ENCODE measurements at regions not wholly inside any gene's neighbourhood (a gene's known extent, or its start where the extent isn't known, plus 50 kb on each side); places are given as distances from the start of the nearest gene placed in this dataset.
"Not testable (repeated sequence)": the region's sequence is repeated elsewhere in the genome, so short reads cannot be mapped to it uniquely, and the experiment has no call there.

DNA sequence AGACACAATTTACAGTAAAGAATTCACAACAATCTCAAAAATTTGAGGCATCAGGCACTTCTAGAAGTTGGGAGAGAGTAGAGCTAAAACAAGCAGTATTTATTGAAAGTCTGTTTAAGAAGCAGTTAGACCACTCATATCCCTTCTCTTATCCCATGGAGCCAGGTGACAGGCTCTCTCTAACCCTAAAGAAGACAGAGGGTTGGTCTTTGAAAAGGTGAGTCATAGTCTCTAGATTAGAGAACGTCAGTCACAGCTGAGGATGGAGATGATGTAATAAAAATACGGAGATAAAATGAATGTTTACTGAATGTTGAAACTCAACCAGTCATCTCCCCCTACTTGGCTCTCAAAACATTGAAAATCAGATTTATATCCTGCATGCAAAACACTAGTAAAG, 223.8 kb downstream of the CHIC2 start:
- in situ Hi-C loops (cut with MboI; ENCODE audit: low sequenced_read_pairs, unreplicated experiment) = no loop called here
- TF ChIP-seq, protein P1, sequence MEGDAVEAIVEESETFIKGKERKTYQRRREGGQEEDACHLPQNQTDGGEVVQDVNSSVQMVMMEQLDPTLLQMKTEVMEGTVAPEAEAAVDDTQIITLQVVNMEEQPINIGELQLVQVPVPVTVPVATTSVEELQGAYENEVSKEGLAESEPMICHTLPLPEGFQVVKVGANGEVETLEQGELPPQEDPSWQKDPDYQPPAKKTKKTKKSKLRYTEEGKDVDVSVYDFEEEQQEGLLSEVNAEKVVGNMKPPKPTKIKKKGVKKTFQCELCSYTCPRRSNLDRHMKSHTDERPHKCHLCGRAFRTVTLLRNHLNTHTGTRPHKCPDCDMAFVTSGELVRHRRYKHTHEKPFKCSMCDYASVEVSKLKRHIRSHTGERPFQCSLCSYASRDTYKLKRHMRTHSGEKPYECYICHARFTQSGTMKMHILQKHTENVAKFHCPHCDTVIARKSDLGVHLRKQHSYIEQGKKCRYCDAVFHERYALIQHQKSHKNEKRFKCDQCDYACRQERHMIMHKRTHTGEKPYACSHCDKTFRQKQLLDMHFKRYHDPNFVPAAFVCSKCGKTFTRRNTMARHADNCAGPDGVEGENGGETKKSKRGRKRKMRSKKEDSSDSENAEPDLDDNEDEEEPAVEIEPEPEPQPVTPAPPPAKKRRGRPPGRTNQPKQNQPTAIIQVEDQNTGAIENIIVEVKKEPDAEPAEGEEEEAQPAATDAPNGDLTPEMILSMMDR (IDR thresholded peaks at IDR 0.05; ENCODE audit: borderline replicate concordance, control extremely low read depth, extremely low read depth, insufficient read depth, missing control alignments) = no peak
- no peak for DNase-seq (ENCODE audit: low spot score)

DNA sequence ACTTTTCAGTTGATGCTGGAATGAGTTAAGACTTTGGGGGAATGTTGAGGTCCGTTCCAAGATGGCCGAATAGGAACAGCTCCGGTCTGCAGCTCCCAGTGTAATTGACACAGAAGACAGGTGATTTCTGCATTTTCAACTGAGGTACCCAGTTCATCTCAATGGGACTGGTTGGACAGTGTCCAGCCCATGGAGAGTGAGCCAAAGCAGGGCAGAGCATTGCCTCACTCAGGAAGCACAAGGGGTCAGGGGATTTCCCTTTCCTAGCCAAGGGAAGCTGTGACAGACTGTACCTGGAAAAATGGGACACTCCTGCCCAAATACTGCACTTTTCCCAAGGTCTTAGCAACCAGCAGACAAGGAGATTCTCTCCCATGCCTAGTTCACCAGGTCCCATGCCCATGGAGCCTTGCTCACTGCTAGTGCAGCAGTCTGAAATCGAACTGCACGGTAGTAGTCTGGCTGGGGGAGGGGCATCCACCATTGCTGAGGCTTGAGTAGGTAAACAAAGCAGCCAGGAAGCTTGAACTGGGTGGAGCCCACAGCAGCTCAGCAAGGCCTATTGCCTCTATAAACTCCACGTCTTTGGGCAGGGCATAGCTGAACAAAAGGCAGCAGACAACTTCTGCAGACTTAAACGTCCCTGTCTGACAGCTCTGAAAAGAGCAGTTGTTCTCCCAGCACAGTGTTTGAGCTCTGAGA, 231.0 kb downstream of the CHIC2 start:
- in situ Hi-C loops (cut with MboI; ENCODE audit: low sequenced_read_pairs, unreplicated experiment) = not testable (repeated sequence)

DNA sequence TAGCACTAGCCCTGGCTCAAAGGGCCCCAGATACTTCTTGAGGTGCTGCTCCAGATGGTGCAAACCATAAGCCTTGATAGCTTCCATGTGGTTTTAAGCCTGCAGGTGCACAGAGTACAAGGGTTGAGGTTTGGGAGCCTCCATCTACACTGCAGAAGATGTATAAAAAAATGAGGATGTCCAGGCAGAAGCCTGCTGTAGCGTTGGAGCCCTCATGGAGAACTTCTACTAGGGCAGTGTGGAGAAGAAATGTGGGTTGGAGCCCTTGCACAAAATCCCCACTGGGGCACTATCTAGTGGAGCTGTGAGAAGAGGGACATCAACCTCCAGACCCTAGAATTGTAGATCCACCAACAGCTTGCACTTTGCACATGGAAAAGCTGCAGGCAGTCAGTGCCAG, 231.9 kb downstream of the CHIC2 start:
- TF ChIP-seq, protein P1 (IDR thresholded peaks at IDR 0.05; ENCODE audit: borderline replicate concordance, control extremely low read depth, extremely low read depth, insufficient read depth, missing control alignments) = no peak
- in situ Hi-C loops (cut with MboI; ENCODE audit: low sequenced_read_pairs, unreplicated experiment) = no loop called here
- DNase-seq (ENCODE audit: low spot score) = no peak

More for the DNA sequence above, 231.0 kb downstream of the CHIC2 start:
- DNase-seq (ENCODE audit: low spot score) = not testable (repeated sequence)

DNA sequence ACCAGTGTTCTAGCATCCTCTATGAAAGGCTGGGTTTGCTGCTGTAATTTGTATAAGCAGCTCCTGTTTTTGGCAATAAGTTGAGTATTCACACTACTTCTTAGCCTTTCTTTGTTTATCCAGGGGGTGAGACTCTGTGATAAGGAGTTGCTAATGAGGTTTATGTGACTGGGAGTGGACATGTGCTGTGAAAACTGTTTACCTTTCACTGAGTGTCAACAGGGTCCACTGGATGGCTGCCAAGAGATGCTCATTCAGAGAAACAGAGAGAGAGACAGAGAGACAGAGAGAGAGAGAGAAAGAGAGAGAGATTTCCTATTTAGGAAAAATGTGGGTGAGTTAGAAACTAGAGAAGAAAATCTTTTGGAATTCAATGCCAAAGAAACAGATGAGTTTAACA, 233.9 kb downstream of the CHIC2 start:
- TF ChIP-seq, protein P1 (IDR thresholded peaks at IDR 0.05; ENCODE audit: borderline replicate concordance, control extremely low read depth, extremely low read depth, insufficient read depth, missing control alignments) = no peak
- no peak for DNase-seq (ENCODE audit: low spot score)
- in situ Hi-C loops (cut with MboI; ENCODE audit: low sequenced_read_pairs, unreplicated experiment) = no loop called here

DNA sequence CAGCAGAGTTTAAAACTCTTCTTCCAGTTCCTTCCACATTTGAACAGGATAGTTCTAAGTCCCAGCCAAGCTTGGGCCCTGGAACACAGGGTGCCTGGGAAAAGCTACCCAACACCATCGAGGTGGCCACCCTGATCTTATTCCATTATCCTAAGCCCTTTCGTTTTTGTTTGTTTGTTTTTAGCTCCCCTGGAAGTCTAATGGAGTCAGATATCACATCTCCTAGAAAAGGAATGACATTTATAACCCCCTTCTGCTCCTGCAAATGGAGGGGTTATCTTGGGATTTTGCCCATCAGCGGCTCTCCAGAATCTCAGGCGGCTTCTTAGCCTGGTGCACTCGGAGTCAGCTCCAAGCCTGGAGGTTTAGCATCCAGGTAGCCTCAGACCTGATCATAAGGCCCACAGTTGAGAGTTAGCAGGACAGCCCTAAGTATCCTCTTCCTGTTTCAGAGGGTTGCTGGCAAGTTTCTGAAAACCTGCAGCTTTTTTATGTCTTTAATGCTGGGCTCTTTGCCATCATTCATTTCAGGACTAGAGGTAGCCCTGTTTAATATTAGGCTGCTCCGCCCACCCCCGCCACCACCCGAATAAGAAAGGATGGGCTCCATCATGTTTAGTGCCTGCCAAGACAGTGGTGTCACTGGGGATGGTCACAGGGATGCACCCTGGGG, 230.0 kb upstream of the LNX1 start:
- in situ Hi-C loops (cut with MboI; ENCODE audit: low sequenced_read_pairs, unreplicated experiment) = no loop called here
- TF ChIP-seq, protein P1 (IDR thresholded peaks at IDR 0.05; ENCODE audit: borderline replicate concordance, control extremely low read depth, extremely low read depth, insufficient read depth, missing control alignments) = no peak
- DNase-seq (ENCODE audit: low spot score) = no peak

DNA sequence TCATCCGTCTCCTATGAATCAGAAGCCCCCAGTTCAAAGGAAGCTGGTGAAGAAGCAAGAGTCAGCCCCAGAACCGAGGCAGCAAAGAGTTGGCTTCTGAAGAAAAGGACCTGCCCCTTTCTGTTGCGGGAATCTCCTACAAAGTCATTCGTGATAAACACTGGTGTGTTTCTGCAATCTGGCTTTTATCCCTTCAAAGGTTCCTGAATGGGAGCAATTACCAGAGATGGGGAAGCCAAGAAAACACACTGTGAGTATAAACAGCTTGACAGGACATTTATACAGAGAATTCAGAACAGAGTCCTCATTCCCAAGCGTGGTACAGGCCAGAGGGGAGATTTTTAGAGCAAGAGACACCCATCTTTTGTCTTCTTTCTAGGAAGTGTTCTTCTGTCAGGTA, 226.8 kb upstream of the LNX1 start:
- TF ChIP-seq, protein P1 (IDR thresholded peaks at IDR 0.05; ENCODE audit: borderline replicate concordance, control extremely low read depth, extremely low read depth, insufficient read depth, missing control alignments) = no peak
- DNase-seq (ENCODE audit: low spot score) = no peak
- in situ Hi-C loops (cut with MboI; ENCODE audit: low sequenced_read_pairs, unreplicated experiment) = no loop called here

DNA sequence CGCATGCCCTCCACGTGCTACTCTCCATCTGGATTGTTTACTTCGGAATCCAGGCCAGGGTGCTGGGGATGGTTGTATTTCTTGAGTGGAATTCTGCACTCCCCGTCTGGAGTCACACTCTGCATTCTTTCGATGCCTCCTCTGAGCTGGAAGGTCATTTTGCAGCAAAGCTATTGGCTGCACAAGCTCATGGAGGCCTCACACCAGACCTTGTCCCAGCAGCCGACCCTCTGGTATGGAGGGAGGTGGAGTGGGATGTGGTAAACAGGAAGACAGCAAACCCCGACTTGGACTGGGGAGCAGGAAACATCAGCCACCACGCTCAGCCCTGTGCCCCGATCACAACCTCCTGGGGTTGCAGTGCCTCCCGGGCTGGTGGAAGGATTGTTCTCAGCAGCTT, 225.3 kb upstream of the LNX1 start:
- in situ Hi-C loops (cut with MboI; ENCODE audit: low sequenced_read_pairs, unreplicated experiment) = no loop called here
- no peak for DNase-seq (ENCODE audit: low spot score)
- TF ChIP-seq, protein P1 (IDR thresholded peaks at IDR 0.05; ENCODE audit: borderline replicate concordance, control extremely low read depth, extremely low read depth, insufficient read depth, missing control alignments) = no peak

Measured in GM13976 (cell line).